Lung microvascular endothelial cell (primary cell): ENCODE measurements at regions not wholly inside any gene's neighbourhood (a gene's known extent, or its start where the extent isn't known, plus 50 kb on each side); places are given as distances from the start of the nearest gene placed in this dataset.
"Not testable (repeated sequence)": the region's sequence is repeated elsewhere in the genome, so short reads cannot be mapped to it uniquely, and the experiment has no call there.

Source experiments
- DNase-seq, 2 donors: peaks; one replicate each; pipeline versions ENCODE4 v3.0.0 to v3.0.0-alpha.2; 2010; ENCODE audit warnings: low read depth in 2 of 2

DNA sequence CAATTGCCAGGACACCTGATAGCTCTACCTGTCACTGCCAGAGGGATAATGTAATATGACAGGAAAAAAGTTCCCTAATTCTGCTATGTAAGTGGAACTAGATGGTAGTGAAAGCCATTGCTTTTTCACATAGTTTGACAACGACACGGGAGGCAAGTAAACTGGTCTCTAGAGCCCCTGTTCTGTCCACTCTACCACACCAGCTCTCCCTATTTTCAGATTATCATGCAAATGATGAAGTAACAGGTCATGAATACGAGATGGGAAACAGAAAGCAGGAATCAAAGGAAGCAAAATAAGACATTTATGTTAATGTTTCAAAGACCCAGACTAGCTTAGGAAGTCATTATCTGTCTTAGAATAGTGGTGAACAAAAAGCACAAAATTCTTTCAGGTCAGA, 56.2 kb downstream of the TAF11L14 start:
- no peak for DNase-seq

DNA sequence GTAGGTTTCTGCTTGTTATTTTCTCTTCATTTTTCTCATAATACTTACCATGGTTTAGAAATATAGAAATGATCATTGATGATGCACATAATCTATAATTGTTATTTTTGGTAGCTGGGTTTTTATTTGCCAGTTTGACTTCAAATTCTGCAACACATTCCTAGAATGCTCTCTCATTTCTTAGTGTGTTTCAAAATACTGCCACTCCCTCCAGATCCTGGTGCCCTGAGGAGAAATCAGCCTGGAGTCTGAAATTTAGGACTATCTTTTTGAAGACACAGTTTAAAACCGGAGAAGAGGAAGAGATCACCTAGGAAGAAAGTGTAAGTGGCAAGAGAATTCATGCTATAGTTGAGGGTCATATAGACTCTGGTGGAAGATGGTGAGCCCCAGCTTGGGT, 57.5 kb downstream of the TAF11L14 start:
- no peak for DNase-seq

DNA sequence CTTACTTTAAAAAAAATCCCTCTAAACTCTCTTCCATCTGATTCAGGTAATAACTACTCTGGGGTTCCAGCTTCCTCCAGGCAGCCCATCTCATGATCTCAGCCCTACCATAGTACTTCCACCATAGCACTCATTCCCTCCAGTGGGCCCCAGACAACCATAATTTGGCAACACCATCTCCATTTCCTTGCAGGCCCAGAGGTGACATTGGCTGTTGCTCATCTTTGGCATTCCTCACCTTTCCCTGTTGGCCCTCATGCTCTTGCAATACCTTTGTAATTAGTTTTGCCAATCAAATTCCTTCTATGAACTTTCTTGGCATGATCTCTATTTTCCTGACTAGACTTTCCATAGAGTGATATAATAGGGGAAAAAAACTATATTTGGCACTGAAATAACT, 60.1 kb downstream of the TAF11L14 start:
- no peak for DNase-seq

DNA sequence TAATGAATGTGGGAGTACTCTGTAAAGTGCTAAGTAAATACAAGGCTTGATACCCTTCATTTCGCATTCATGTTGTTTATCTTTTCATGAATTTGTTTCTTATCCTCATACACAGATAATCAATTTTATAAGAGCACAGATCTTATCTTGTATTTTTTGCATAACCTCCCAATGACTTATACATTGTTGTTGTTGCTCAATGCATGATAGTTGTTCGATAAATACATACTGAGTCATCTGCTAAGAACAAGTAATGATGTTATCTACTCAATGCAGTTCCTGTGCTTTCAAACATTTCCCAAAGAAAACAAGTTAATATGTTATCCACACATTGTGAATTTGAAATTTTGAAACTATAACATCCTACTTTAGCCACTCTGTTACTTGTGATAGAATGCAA, 60.7 kb downstream of the TAF11L14 start:
- no peak for DNase-seq

DNA sequence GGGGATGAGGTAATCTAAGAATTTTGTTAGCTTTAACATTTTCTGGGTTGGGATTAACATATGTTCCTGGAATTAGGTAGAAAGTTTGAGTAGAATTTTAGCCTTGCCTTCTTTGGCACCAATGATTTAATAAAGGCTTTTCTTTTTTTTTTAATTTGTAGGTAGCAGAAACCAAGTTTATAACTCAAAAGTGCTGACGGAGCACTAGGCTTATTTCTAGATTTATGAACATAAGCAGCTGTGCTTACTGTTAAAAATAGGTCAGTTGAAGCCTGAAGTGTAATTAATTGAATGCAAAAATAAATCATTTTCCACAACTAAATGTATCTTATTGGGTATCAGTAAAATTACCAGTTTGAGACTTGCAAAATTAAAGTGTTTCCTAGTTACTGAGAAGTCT, 62.4 kb downstream of the TAF11L14 start:
- no peak for DNase-seq

DNA sequence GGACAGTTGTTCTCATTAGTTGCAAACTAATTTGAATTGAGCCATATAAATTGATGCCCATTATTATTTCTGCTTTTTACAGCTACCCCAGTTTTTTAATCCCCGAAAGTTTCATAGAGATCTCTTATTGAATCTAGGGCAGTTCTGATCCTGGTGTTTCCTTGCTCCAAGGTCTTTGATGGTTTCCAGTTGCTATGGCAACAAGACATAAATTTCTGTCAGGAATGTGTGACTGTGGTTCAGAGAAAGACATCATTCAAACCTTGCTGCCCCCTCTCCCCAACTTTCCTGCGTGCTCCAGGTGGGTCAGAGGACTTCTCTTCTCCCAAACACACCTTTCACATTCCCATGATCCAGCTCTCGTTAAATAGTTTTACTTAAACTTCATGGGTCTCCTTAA, 63.4 kb downstream of the TAF11L14 start:
- DNase-seq, result no peak

DNA sequence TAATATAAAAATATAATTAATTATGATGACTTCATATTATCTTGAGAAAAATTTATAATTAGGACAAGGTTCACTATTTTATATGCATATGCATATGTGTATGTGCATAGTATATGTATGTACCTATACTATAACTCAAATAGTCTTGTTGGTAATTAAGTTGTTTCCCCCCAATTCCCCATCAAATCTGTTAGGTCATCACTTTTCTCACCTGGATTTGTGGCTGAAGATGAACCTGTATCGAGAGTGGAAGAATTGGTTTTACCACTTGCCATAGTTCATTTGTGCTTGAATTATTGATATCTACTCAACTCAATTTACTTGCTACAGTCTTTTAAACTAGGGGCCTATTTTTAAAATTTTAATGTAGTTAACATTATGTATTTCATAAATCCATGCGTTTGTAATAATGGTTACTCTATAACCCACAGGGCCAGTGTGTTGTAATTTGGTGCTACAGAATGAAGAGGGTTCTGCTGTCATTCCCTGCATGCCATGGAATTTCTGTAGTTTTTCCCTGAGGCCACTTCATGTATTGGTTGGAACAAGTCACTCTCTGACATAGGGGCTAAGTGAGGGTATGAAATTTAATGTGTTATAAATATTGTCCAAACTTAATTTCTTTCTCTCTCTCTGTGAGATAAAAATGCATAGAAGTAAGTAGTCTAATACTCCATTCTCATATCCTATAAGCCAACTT, 74.9 kb downstream of the TAF11L14 start:
- DNase-seq, result no peak

DNA sequence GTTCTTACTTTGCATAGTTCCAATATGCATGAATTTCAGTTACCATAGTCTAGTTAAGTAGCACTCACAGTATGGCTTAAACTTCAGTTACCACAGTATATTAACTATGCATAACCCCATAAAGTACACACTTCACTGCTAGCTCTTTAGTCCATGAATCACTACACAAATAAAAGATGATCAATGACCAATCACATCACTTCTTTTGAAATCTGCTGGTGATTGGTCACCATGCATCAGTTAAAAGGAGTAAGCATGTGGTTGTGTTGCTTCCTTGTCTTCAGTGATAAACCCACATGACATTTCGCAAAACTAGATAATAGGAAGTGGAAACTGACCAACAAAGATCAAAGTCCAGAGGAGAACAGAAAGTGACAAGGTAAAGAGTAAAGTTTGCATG, 79.0 kb downstream of the TAF11L14 start:
- DNase-seq, result no peak

DNA sequence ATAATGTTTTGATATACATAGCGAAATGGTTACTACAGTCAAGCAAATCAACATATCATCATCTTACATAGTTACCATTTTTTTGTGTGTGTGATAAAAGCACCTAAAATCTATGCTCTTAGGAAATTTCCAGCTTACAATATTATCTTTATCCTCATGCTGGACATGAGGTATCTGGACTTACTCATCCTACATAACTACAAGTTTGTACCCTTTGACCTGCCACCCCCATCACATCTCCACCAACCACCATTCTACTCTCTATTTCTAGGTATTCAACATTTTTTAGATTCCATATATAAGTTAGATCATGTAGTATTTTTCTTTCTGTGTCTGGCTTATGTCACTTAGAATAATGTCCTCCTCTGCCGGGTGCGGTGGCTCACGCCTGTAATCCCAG, 79.9 kb downstream of the TAF11L14 start:
- no peak for DNase-seq

DNA sequence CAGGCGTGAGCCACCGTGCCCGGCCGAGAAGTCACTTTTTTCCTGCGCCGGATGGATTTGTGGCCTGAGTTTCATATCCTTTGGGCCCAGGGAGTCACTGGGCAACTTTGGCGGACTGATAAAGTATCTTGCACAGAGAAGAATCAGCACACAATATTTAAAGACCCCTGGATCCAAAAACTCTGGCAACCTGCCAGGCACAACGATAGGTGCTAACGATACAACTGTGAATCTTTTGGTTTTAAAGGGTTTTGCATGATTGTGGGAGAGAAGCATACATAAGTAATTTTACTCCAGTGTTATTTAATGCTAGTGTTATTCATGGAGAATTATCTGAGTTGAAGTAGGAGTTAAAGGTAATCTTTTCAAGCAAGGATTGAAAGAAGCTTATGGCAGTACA, 85.3 kb downstream of the TAF11L14 start:
- DNase-seq, result no peak

DNA sequence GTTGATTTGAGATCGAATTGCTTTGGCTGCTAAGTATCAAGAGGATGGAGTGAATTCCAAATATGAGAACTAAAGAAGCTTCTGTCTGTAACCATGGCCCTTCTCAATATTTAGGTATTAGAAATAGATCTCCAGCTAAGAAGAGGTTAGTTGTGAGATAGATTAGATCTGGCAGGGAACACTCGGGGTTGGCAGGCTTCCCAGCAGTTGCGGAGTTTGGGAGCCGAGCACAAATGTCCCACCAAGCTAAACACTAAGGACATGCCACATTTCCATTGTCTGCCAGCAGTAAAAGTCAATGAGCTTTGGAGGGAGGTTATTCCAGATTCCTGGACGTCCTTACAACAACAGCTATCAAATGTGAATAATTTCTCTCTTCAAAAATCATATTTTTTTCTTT, 85.8 kb downstream of the TAF11L14 start:
- no peak for DNase-seq

DNA sequence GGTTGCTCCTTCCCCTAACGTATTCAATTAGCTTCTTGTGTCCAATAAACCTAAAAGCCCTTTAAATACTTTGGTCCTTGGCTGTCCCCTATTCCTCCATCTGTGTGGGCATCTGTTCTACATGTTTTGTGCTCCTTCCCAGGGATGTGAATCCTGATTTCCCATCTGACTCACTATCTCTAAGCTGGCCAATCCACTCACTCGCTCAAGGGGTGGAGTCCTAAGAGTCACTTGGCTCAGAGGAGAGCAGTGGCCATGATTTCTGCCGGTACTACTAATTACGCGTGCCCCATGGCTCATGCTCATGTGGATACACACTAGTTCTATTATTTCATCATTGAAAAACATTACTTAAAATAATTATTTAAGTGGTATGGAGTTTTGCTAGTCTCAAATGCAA, 89.6 kb downstream of the TAF11L14 start:
- no peak for DNase-seq

DNA sequence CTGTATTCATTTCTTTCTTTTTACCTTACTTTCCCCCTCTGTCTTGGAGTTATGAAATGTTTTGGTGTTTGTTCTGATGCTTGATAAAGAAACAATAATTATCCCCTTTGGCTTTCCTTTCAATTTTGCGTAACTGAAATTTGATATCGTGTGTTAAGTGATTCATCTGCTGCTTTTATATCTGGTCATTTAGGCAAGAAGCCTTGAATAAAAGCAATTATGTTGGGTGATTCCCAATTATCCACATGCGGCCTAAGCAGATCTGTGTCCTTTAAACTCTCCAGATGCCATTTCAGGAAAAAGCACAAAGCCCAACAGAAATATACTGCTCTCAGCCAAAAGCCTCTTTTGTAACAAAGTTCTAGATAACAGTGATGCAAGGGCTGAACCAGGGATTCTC, 92.8 kb downstream of the TAF11L14 start:
- no peak for DNase-seq

DNA sequence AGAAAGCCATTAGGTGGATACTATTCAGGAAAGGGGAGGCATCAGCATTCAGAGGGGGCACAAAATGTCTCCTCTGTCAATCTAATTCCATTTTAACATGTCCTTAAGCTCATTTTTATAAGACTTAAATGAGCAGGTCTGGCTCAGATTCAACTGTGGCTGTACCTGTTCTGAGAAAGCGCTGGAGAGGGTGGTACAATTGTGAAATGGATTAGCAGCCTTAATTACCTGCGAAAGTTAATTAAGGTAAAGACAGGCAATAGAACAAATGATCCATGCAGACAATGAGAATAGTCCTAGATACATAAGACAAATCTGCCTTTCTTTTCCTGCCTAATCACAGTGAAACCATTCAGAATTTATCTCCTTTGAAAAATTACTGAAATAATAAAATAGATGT, 96.2 kb downstream of the TAF11L14 start:
- DNase-seq, result no peak

DNA sequence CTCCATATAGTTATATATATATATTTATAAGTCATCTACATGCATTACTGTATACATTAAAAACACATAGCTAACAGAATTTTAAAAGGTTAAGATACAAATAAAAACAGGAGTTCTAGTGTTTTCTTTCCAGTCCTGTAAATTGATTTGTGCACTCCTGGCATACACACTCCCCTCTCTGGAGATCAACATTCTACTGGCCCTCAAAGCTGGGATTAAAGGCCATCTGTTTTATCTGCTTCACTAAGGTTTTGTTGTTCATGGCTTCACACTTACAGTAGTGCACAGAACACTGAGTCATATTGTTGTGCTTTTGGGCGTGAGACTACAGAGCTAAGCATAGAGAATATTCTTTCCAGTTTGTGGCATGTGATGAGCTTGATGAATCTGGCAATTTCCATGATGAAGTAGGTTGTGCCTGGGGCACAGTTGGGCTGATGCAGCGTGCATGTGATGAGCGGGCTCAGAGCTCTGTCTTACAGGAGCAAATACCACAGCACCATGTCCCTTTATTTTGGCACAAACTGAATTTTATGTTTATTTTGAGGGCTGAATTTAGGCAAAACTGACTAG, 98.2 kb downstream of the TAF11L14 start:
- DNase-seq, result no peak

DNA sequence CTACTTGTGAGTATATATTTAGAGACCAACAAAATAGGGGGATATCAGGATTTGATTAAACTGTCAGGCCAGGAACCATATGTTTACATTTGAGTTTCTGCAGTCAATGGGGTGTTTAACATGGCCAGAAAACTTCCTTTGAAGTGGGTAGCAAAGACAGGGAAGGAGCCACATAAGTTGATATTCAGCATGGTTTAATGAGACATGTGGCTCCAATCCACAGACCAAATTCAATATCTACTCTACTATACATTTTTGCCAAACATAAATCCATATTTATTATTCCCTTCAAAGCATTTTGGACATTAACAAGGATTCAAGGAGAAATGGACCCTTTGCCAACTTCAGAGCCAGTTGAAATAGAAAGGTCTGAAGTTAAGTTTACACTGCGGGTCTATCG, 99.8 kb downstream of the TAF11L14 start:
- no peak for DNase-seq

DNA sequence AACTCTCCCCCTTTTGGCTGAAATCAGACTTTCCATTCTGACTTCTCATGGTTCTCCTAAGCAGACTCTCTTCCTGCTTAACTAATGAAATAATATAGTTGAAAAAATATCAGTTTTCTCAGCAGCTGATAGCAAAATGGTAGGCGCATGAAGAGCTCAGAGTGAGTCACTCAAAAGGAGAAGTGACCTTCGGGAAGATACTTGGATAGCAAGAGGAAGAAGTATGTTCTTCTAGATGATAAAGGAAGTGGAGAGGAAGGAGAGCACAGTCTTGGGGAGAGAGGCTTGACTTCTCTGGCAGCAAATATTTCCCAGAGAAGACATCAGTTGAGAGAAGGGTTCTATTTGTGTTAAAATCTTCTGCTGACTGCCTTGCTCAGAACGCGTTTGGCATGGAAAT, 101.5 kb downstream of the TAF11L14 start:
- DNase-seq, result no peak

DNA sequence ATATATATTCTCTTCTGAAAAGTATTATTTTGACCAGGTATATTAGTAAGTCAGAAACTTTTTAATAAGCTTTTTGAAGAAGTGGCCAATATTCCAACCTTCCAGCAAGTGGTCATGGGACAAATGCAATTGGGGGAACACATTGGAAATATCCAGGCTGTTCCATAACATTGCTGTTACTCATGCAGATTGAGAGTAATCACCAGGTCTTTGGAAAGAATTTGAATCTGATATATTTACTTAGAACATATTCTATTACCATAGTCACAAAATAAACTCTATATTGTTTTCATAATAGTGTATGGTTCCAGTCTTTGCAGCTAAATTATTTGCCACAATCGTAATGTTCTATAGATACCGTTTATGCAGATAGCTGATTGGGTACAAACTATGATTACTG, 102.8 kb downstream of the TAF11L14 start:
- DNase-seq, result no peak

DNA sequence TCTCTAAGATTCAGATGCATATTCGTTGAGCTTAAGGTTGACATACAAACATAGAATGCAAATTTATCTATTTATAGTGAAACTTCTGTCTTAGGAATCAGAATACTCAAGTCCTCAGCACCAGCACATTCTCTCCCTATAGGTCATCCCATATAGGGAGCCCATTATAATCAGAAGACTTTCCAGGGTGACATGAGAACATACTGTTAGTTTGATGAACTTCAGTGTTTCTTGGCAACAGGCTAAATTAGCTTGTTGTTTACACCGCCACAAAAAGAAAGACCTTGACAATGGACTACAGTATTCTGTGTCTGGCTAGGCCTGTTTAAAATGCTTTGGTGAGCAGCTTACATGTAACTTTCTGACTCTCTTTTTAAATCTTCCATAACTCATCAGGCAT, 104.2 kb downstream of the TAF11L14 start:
- DNase-seq, result no peak

DNA sequence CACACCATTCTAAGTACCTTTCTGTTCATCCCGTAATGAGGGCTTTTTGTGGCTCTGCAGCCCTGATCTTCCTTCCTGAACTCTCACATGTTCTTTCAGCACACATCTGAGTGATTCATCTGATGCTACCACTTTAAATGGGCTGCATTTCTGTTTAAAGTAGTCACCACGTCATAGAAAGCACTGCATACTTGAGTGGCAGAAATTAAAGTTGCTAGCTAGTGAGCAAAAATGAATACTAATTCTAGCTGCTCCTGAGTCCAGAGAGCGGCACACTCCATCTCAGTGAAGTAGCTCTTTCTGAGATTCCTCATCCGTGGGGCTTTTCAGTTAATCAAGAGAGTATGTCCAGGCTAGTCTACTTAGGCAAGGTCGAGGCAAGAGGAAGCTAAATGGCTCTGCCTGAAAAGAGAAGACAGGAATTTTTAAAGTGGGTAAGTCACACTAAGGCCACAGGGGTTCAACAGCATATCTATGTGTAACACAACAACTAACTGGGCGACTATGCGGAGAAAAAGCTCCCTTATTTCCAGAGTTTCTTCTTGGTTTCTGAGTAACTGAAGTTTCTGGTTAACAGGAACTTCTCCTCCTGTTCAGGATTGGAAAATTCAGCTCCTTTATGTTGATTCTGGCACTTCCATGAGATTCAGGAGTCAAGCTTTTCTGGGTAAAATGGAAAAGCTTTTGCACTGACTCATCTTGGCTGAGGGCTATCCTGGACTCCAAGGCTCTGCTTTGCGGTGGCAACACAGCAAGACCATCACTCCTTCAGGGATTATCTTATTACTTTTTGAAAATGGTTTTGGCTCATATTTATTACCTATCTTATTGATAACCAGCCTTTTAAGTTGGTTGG, 109.5 kb downstream of the TAF11L14 start:
- DNase-seq, result no peak

DNA sequence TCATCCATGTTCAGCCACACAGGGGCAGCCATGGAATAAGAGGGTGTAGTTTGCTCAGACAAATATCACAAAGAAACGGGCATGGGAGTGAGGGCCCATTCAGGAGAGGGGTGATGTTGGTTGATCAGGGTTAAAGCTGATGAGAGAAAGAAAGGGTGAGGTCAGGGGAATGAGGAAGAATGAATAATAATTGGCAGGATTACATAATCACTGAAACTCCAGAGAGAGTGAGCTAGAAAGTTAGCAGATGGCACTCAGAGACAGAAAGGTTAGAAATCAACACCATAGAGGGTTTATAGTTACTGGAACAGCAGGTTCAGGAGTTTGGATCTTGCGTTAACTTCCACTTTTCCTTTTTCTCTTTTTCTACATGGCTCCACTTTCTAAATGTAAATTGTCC, 113.9 kb downstream of the TAF11L14 start:
- no peak for DNase-seq

DNA sequence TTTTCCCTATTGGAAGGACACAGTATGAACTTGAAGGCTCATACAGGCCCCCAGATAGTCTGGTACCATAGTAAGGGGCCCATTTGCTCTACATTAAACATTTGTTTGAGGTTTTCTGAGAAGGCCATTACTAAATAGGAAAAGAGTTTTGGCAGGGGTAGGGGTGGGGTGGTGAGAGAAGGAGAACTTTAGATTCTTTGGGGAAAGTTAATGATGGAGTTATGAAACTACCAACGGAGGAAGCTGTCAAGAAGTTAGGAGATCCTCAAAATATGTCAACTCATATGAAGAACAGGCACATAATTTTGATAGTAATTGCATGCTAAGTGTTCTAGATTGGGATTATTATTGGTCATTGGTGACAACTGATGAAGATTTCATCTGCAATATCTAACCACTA, 114.7 kb downstream of the TAF11L14 start:
- DNase-seq, result no peak

DNA sequence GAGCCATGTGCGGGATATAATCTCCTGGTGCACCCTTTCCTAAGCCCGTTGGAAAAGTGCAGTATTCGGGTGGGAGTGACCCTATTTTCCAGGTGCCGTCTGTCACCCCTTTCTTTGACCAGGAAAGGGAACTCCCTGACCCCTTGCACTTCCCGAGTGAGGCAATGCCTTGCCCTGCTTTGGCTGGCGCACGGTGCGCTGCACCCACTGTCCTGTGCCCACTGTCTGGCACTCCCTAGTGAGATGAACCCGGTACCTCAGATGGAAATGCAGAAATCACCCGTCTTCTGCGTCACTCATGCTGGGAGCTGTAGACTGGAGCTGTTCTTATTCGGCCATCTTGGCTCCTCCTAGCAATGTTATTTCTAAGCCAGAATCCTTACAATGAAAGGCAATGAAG, 121.1 kb downstream of the TAF11L14 start:
- not testable (repeated sequence) for DNase-seq
